ENCODE measurements at regions not wholly inside any gene's neighbourhood (a gene's known extent, or its start where the extent isn't known, plus 50 kb on each side); places are given as distances from the start of the nearest gene placed in this dataset.

- FAIRE-seq: no peak
- dilution Hi-C loops (cut with MboI; ENCODE audit: extremely low pct_ligation_motif_present, low sequenced_read_pairs): no loop called here
These were observed 57.6 kb upstream of the GATA2 start for GRCh38 chr3:128550471-128551126.

GRCh38 chr3:128550113-128550440 lies 57.1 kb upstream of the GATA2 start:
- dilution Hi-C loops (cut with MboI; ENCODE audit: extremely low pct_ligation_motif_present, low sequenced_read_pairs): no loop called here
- no peaks in the 10 kb centered on the region for H3K36me3 ChIP-seq (ENCODE audit: control insufficient read depth in 2 of 2, extremely low read depth in 1 of 2, insufficient read depth in 2 of 2, low read length in 2 of 2)
- TF ChIP-seq EZH2 (IDR thresholded peaks at IDR 0.05; ENCODE audit: low read length) (no peak), CTCF (optimal IDR thresholded peaks at IDR 0.05 in 1 of 3, IDR thresholded peaks at IDR 0.05 in 1 of 3, conservative IDR thresholded peaks at IDR 0.05 in 1 of 3; ENCODE audit: extremely low read depth in 1 of 3, insufficient read depth in 2 of 3, low read length in 3 of 3) (no peak)
- no peaks in the 10 kb centered on the region for H3K4me1 ChIP-seq (ENCODE audit: control insufficient read depth, extremely low read depth, insufficient read depth, low read length)
- H3K9me3 ChIP-seq (ENCODE audit: control insufficient read depth, low read depth, low read length): no peaks in the 10 kb centered on the region
- DNase-seq (ENCODE audit: low read depth, low spot score) (no peak), FAIRE-seq (no peak)
- no peak overlapping the region for H3K9ac ChIP-seq (ENCODE audit: control insufficient read depth, extremely low read depth, insufficient read depth, low read length)
- H3K27ac ChIP-seq (ENCODE audit: control insufficient read depth, insufficient read depth, low read length): no peak overlapping the region
- no peaks in the 10 kb centered on the region for H3K9me1 ChIP-seq (ENCODE audit: control insufficient read depth, extremely low read depth, insufficient read depth, low read length)
- no peaks in the 10 kb centered on the region for H4K20me1 ChIP-seq (ENCODE audit: control insufficient read depth, extremely low read depth, insufficient read depth, low read length)
- H3K27me3 ChIP-seq (ENCODE audit: control insufficient read depth, extremely low read depth, insufficient read depth, low read length): peaks cover 15% of the 10 kb centered on the region
- no peaks in the 10 kb centered on the region for H3K79me2 ChIP-seq (ENCODE audit: control insufficient read depth, insufficient read depth, low read length)
- H2AFZ ChIP-seq (ENCODE audit: control insufficient read depth, low read length): no peak overlapping the region
- H3K4me2 ChIP-seq (ENCODE audit: control insufficient read depth, extremely low read depth, insufficient read depth, low read depth, low read length): no peak overlapping the region
- H3K4me3 ChIP-seq (ENCODE audit: control insufficient read depth in 2 of 3, extremely low read depth in 1 of 3, insufficient read depth in 2 of 3, low read depth in 1 of 3, low read length in 3 of 3): no peak overlapping the region

More at GRCh38 chr3:128550471-128551126, 57.6 kb upstream of the GATA2 start:
- Histone ChIP-seq H3K27ac (ENCODE audit: control insufficient read depth, insufficient read depth, low read length) (no peak overlapping the region), H3K4me3 (ENCODE audit: control insufficient read depth in 2 of 3, extremely low read depth in 1 of 3, insufficient read depth in 2 of 3, low read depth in 1 of 3, low read length in 3 of 3) (no peak overlapping the region), H3K27me3 (ENCODE audit: control insufficient read depth, extremely low read depth, insufficient read depth, low read length) (peaks cover 20% of the 10 kb centered on the region), H3K4me1 (ENCODE audit: control insufficient read depth, extremely low read depth, insufficient read depth, low read length) (no peaks in the 10 kb centered on the region), H4K20me1 (ENCODE audit: control insufficient read depth, extremely low read depth, insufficient read depth, low read length) (no peaks in the 10 kb centered on the region), H2AFZ (ENCODE audit: control insufficient read depth, low read length) (no peak overlapping the region), H3K79me2 (ENCODE audit: control insufficient read depth, insufficient read depth, low read length) (no peaks in the 10 kb centered on the region), H3K9me3 (ENCODE audit: control insufficient read depth, low read depth, low read length) (no peaks in the 10 kb centered on the region), H3K4me2 (ENCODE audit: control insufficient read depth, extremely low read depth, insufficient read depth, low read depth, low read length) (no peak overlapping the region), H3K36me3 (ENCODE audit: control insufficient read depth in 2 of 2, extremely low read depth in 1 of 2, insufficient read depth in 2 of 2, low read length in 2 of 2) (no peaks in the 10 kb centered on the region), H3K9me1 (ENCODE audit: control insufficient read depth, extremely low read depth, insufficient read depth, low read length) (no peaks in the 10 kb centered on the region), H3K9ac (ENCODE audit: control insufficient read depth, extremely low read depth, insufficient read depth, low read length) (no peak overlapping the region)
- DNase-seq (ENCODE audit: low read depth, low spot score): no peak
- no peak for TF ChIP-seq EZH2 (IDR thresholded peaks at IDR 0.05; ENCODE audit: low read length)
- TF ChIP-seq CTCF (optimal IDR thresholded peaks at IDR 0.05 in 1 of 3, IDR thresholded peaks at IDR 0.05 in 1 of 3, conservative IDR thresholded peaks at IDR 0.05 in 1 of 3; ENCODE audit: extremely low read depth in 1 of 3, insufficient read depth in 2 of 3, low read length in 3 of 3): no peak

Measured in keratinocyte (primary cell).